ENCODE measurements at regions not wholly inside any gene's neighbourhood (a gene's known extent, or its start where the extent isn't known, plus 50 kb on each side); places are given as distances from the start of the nearest gene placed in this dataset.

- Mint-ChIP-seq H3K9me3 (peaks cover 0 to 9% of the 10 kb centered on the region in 2 donors), H3K36me3 (no peaks in the 10 kb centered on the region), H3K27ac (no peak overlapping the region), H3K27me3 (no peaks in the 10 kb centered on the region), H3K4me1 (no peaks in the 10 kb centered on the region), H3K4me3 (no peak overlapping the region)
- ATAC-seq (replicated peaks) (no peak), DNase-seq (no peak)
These were observed 257.3 kb upstream of the ADAMTS5 start for GRCh38 chr21:27224169-27224568.

GRCh38 chr21:27221077-27221476 is 254.2 kb upstream of the ADAMTS5 start:
- H3K4me1 Mint-ChIP-seq: no peaks in the 10 kb centered on the region
- H3K9me3 Mint-ChIP-seq: peaks cover 4% of the 10 kb centered on the region in 2 donors
- no peak for ATAC-seq (replicated peaks)
- no peaks in the 10 kb centered on the region for H3K36me3 Mint-ChIP-seq
- no peaks in the 10 kb centered on the region for H3K27me3 Mint-ChIP-seq
- no peak overlapping the region for H3K4me3 Mint-ChIP-seq
- no peak for DNase-seq
- no peak overlapping the region for H3K27ac Mint-ChIP-seq

- DNase-seq (no peak), ATAC-seq (replicated peaks) (no peak)
- Mint-ChIP-seq H3K36me3 (no peaks in the 10 kb centered on the region), H3K9me3 (peaks cover 4% of the 10 kb centered on the region in 2 donors), H3K27me3 (no peaks in the 10 kb centered on the region), H3K4me1 (no peaks in the 10 kb centered on the region), H3K27ac (no peak overlapping the region), H3K4me3 (no peak overlapping the region)
These were observed 253.5 kb upstream of the ADAMTS5 start for GRCh38 chr21:27220416-27220815.

GRCh38 chr21:27219068-27219467 is 252.2 kb upstream of the ADAMTS5 start:
- Mint-ChIP-seq H3K9me3 (peaks cover 4% of the 10 kb centered on the region in 2 donors), H3K27me3 (no peaks in the 10 kb centered on the region), H3K4me1 (no peaks in the 10 kb centered on the region), H3K4me3 (no peak overlapping the region), H3K27ac (no peak overlapping the region), H3K36me3 (no peaks in the 10 kb centered on the region)
- DNase-seq: no peak
- ATAC-seq (replicated peaks): no peak

GRCh38 chr21:27213303-27213702 is 246.4 kb upstream of the ADAMTS5 start:
- H3K9me3 Mint-ChIP-seq: peaks cover 4 to 6% of the 10 kb centered on the region in 2 donors
- H3K4me3 Mint-ChIP-seq: no peak overlapping the region
- DNase-seq: no peak
- H3K27me3 Mint-ChIP-seq: no peaks in the 10 kb centered on the region
- ATAC-seq (replicated peaks): no peak
- H3K27ac Mint-ChIP-seq: no peak overlapping the region
- H3K4me1 Mint-ChIP-seq: no peaks in the 10 kb centered on the region
- H3K36me3 Mint-ChIP-seq: no peaks in the 10 kb centered on the region

GRCh38 chr21:27212441-27212840 is 245.6 kb upstream of the ADAMTS5 start:
- Mint-ChIP-seq H3K27me3 (no peaks in the 10 kb centered on the region), H3K4me3 (no peak overlapping the region), H3K4me1 (no peaks in the 10 kb centered on the region), H3K9me3 (peaks cover 5 to 7% of the 10 kb centered on the region in 2 donors), H3K27ac (no peak overlapping the region), H3K36me3 (no peaks in the 10 kb centered on the region)
- DNase-seq: no peak
- no peak for ATAC-seq (replicated peaks)

GRCh38 chr21:27209546-27209945 is 242.7 kb upstream of the ADAMTS5 start:
- no peaks in the 10 kb centered on the region for H3K27me3 Mint-ChIP-seq
- H3K27ac Mint-ChIP-seq: no peak overlapping the region
- H3K4me3 Mint-ChIP-seq: no peak overlapping the region
- DNase-seq (no peak), ATAC-seq (replicated peaks) (no peak)
- H3K9me3 Mint-ChIP-seq: peaks cover 5 to 7% of the 10 kb centered on the region in 2 donors
- no peaks in the 10 kb centered on the region for H3K4me1 Mint-ChIP-seq
- H3K36me3 Mint-ChIP-seq: no peaks in the 10 kb centered on the region

- Mint-ChIP-seq H3K4me1 (no peaks in the 10 kb centered on the region), H3K4me3 (no peak overlapping the region), H3K36me3 (no peaks in the 10 kb centered on the region), H3K27me3 (no peaks in the 10 kb centered on the region), H3K9me3 (peaks cover 8 to 10% of the 10 kb centered on the region in 2 donors), H3K27ac (no peak overlapping the region)
- no peak for ATAC-seq (replicated peaks)
- DNase-seq: no peak
These were observed 239.6 kb upstream of the ADAMTS5 start for GRCh38 chr21:27206368-27206982.

- H3K4me3 Mint-ChIP-seq: no peak overlapping the region
- peaks cover 4 to 8% of the 10 kb centered on the region in 2 donors for H3K9me3 Mint-ChIP-seq
- DNase-seq (no peak), ATAC-seq (replicated peaks) (no peak)
- H3K4me1 Mint-ChIP-seq: no peaks in the 10 kb centered on the region
- no peaks in the 10 kb centered on the region for H3K36me3 Mint-ChIP-seq
- no peaks in the 10 kb centered on the region for H3K27me3 Mint-ChIP-seq
- H3K27ac Mint-ChIP-seq: no peak overlapping the region
These were observed 235.4 kb upstream of the ADAMTS5 start for GRCh38 chr21:27202301-27202700.

- DNase-seq (no peak), ATAC-seq (replicated peaks) (no peak)
- no peak overlapping the region for H3K4me3 Mint-ChIP-seq
These were observed 234.3 kb upstream of the ADAMTS5 start for GRCh38 chr21:27201197-27201596.

GRCh38 chr21:27196651-27197050 is 229.8 kb upstream of the ADAMTS5 start:
- Mint-ChIP-seq H3K9me3 (peaks cover 1 to 4% of the 10 kb centered on the region in 2 donors), H3K27me3 (no peaks in the 10 kb centered on the region), H3K36me3 (no peaks in the 10 kb centered on the region), H3K4me1 (no peaks in the 10 kb centered on the region), H3K27ac (no peak overlapping the region), H3K4me3 (no peak overlapping the region)
- ATAC-seq (replicated peaks) (no peak), DNase-seq (no peak)

More at GRCh38 chr21:27201197-27201596, 234.3 kb upstream of the ADAMTS5 start:
- Mint-ChIP-seq H3K4me1 (no peaks in the 10 kb centered on the region), H3K36me3 (no peaks in the 10 kb centered on the region), H3K27me3 (no peaks in the 10 kb centered on the region), H3K27ac (no peak overlapping the region), H3K9me3 (peaks cover 4 to 8% of the 10 kb centered on the region in 2 donors)

GRCh38 chr21:27192281-27192949 is 225.5 kb upstream of the ADAMTS5 start:
- no peak for DNase-seq
- H3K9me3 Mint-ChIP-seq: no peaks in the 10 kb centered on the region

GRCh38 chr21:27190601-27191000 is 223.7 kb upstream of the ADAMTS5 start:
- no peak for ATAC-seq (replicated peaks)
- no peaks in the 10 kb centered on the region for H3K4me1 Mint-ChIP-seq
- H3K9me3 Mint-ChIP-seq: no peaks in the 10 kb centered on the region
- no peak for DNase-seq
- no peaks in the 10 kb centered on the region for H3K36me3 Mint-ChIP-seq
- no peaks in the 10 kb centered on the region for H3K27me3 Mint-ChIP-seq
- H3K27ac Mint-ChIP-seq: no peak overlapping the region
- H3K4me3 Mint-ChIP-seq: no peak overlapping the region

More at GRCh38 chr21:27192281-27192949, 225.5 kb upstream of the ADAMTS5 start:
- no peaks in the 10 kb centered on the region for H3K4me1 Mint-ChIP-seq
- no peaks in the 10 kb centered on the region for H3K36me3 Mint-ChIP-seq
- no peak overlapping the region for H3K27ac Mint-ChIP-seq
- H3K27me3 Mint-ChIP-seq: no peaks in the 10 kb centered on the region
- no peak overlapping the region for H3K4me3 Mint-ChIP-seq
- ATAC-seq (replicated peaks): no peak

- no peaks in the 10 kb centered on the region for H3K9me3 Mint-ChIP-seq
- no peaks in the 10 kb centered on the region for H3K4me1 Mint-ChIP-seq
- no peak overlapping the region for H3K27ac Mint-ChIP-seq
- no peak for ATAC-seq (replicated peaks)
- no peaks in the 10 kb centered on the region for H3K27me3 Mint-ChIP-seq
- no peak for DNase-seq
- no peaks in the 10 kb centered on the region for H3K36me3 Mint-ChIP-seq
- H3K4me3 Mint-ChIP-seq: no peak overlapping the region
These were observed 223.0 kb upstream of the ADAMTS5 start for GRCh38 chr21:27189870-27190269.

- ATAC-seq (replicated peaks) (no peak), DNase-seq (no peak)
- peaks cover 3% of the 10 kb centered on the region in 2 donors for H3K9me3 Mint-ChIP-seq
- no peaks in the 10 kb centered on the region for H3K36me3 Mint-ChIP-seq
- no peak overlapping the region for H3K27ac Mint-ChIP-seq
- no peaks in the 10 kb centered on the region for H3K27me3 Mint-ChIP-seq
- no peak overlapping the region for H3K4me3 Mint-ChIP-seq
- no peaks in the 10 kb centered on the region for H3K4me1 Mint-ChIP-seq
These were observed 206.2 kb upstream of the ADAMTS5 start for GRCh38 chr21:27173053-27173452.

All from stimulated activated naive B cell treated with anti-CD40 and anti-IgM and Interleukin-4, amounts not matched to agents 10 μg/mL and 1 μg/mL and 100 μg/mL, for 72 hours (primary cell).